ENCODE measurements at regions not wholly inside any gene's neighbourhood (a gene's known extent, or its start where the extent isn't known, plus 50 kb on each side); places are given as distances from the start of the nearest gene placed in this dataset.
A peak's percentile ranks its signal among the peaks of the same experiment; 100 is the strongest.
"Not testable (repeated sequence)": the region's sequence is repeated elsewhere in the genome, so short reads cannot be mapped to it uniquely, and the experiment has no call there.

DNA sequence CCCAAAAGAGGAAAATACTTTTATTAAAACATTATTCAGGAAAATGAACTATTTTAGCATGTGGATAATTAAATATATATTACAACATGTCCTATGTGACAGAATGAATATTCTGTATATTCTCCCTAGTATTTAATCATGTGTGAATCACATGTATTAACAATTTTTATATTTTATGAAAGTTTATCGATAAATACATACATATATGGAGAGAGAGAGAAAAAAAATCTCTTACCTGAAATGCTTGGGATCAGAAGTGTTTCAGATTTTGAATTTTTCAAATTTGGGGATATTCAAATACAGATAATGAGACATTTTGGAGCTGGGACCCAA is 228.6 kb upstream of the RBBP8 start:
- DNase-seq: no peak

DNA sequence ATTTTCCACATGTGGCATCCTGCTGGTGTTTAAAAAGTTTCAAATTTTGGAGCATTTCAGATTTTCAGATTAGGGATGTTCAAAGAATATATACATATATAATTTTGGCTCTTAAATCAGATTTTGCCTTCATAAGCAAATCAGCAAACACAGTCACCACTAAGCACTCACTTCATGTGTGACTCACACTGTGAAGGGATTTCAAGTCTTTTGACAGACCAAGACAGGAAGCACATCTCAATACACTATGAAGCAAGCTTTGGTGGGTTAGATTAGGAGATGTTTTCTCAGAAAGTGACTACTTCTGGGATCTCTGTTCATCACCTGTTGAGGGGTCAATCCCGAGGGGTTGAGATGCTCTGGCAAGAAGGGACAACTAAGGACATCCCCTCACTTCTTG is 227.8 kb upstream of the RBBP8 start:
- peak; percentile 81 for DNase-seq

- DNase-seq: not testable (repeated sequence)
Observed at GRCh38 chr18:22706025-22706424, 227.1 kb upstream of the RBBP8 start.

DNA sequence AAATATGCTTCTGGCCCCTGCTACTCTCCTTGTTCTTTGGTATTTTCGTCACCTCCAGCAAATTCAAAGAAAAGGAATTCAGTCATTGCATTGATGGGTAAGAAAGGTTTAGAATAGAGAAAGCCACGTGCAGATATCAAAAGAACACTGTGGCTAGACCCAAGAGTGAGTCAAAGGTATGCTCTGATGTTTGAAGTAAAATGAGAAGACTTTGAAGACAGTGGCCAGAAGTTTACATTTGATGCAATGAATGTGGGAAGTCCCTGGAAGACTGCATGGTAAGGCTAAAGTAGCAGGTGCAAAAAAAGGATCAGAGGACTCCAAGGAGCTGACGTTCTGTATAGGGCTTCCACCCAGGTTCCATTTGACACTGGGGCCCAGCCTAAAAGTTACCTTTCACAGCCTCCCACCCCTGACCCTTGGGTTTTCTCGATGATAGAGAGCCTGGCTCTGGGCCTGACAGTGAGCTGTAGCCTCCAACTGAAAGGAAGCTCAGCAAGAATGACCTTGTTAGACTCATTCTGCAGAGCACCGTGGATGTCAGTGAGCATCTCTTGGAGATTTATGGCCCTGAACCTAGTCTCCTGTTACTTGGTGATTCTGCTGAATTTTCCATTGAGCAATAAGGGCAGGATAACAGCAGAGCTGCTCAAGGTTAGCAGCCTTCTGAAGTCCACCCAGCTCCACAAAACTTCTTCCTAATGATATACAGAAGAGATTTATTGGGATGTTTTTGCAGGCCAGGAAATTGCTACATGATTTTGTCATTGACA is 223.7 kb upstream of the RBBP8 start:
- peak; percentile 57 for DNase-seq

- peak; percentile 18 for DNase-seq
Observed at GRCh38 chr18:22710673-22711191, 222.4 kb upstream of the RBBP8 start.

GRCh38 chr18:22711192-22711685 is 221.9 kb upstream of the RBBP8 start:
- DNase-seq: peak; percentile 65

DNA sequence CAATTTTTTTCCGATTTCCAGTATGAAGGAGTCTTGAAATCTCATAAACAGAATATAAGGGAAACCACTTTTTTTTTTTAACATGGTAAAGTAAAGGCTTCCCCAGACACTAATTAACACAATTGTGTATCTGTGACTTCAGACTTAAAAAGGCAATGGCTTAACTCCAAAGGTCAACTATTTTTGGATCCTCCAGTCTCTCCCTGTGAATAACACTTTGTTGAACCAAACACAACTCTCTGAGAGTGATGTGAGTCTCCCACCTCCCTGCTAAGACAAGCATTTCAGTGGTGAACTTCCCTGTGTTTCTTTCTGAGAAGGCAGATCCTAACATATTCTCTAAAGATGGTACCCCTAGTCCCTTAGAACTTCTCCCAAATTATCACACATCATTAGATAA is 219.6 kb upstream of the RBBP8 start:
- no peak for DNase-seq

DNA sequence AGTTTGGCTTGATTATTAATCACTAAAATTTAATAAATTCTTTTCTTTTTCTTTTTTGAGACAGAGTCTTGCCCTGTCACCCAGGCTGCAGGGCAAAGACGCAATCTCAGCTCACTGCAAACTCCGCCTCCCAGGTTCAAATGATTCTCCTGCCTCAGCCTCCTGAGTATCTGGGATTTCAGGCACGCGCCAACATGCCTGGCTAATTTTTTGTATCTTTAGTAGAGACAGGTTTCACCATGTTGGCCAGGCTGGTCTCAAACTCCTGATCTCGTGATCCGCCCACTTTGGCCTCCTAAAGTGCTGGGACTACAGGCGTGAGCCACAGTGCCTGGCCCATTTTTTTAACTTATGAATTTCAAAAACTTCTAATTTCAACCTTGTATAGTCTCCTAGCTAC is 215.6 kb upstream of the RBBP8 start:
- not testable (repeated sequence) for DNase-seq

GRCh38 chr18:22723221-22723620 is 209.9 kb upstream of the RBBP8 start:
- no peak for DNase-seq

- no peak for DNase-seq
Observed at GRCh38 chr18:22723773-22724172, 209.4 kb upstream of the RBBP8 start.

- no peak for DNase-seq
Observed at GRCh38 chr18:22726469-22726868, 206.7 kb upstream of the RBBP8 start.

GRCh38 chr18:22728016-22728415 is 205.1 kb upstream of the RBBP8 start:
- DNase-seq: no peak

DNA sequence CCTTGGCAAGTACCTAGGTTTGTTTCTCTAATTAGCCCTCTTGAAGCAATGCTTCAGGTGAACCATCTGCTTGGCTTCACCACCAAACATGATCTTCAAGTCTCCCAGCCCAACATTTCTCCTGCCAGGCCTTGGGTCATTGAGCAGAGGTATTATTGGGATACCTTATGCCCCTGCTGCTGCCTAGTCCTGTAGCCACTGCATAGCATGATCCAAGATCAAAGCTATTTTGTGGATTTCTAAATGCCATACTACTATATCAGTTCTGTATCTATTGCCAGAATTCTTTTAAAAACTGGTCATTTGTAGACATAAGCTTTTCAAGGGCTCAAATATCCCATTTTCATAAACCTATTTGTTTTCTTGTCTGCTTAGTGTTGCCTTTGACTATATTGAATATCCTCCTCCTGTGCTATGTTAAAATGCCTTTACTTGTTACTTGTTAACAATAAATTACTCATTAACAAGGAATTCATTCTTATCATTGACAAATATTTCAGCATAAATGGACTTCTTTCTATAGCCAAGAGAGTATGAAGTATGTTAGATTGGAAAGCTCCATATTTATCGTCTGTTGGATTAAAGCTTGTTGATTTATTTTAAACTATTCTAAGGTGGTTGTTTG is 204.5 kb upstream of the RBBP8 start:
- no peak for DNase-seq

- no peak for DNase-seq
Observed at GRCh38 chr18:22731398-22731797, 201.7 kb upstream of the RBBP8 start.

- no peak for DNase-seq
Observed at GRCh38 chr18:22734105-22734661, 198.9 kb upstream of the RBBP8 start.

- DNase-seq: peak; percentile 78
Observed at GRCh38 chr18:22734791-22735627, 198.1 kb upstream of the RBBP8 start.

GRCh38 chr18:22737054-22737453 is 196.1 kb upstream of the RBBP8 start:
- DNase-seq: no peak

- no peak for DNase-seq
Observed at GRCh38 chr18:22739061-22739642, 194.0 kb upstream of the RBBP8 start.

- no peak for DNase-seq
Observed at GRCh38 chr18:22739789-22740188, 193.3 kb upstream of the RBBP8 start.

DNA sequence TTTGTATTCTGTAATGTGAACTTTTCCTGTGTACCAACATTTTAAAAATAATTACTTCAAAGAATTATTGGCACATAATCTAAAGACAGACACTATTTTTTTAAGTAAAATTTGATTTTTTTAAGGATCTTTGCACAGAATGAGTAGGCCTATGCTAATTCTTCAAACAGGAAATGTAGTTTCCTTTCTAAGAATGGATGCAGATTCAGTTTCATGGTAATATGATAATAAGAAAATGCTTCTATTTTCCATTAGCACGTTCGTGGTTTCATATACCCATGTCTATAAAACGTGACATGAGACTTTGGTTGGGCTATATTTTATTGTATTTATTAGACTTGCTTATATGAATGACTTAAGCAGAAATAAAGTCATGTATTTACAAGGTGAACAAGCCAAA is 191.8 kb upstream of the RBBP8 start:
- no peak for DNase-seq

DNA sequence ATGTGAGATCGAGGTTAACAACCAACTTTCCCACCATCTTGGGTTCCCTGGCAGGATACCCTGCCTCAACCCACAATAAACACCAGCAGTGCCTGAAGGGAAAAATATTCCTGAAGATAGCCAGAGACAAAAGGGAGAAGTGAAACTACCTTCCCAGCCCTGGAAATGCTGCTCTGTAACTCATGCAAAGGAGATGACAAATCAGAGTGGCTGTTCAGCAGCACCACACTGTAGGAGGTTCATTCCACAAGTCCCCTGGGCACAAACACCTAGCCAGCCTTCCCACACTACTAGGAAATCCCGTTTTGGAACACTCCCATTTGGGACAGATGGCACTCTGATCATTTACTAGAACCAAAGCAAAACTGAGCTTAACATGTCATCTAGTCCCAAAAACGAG is 190.7 kb upstream of the RBBP8 start:
- no peak for DNase-seq

- DNase-seq: no peak
Observed at GRCh38 chr18:22745966-22746365, 187.2 kb upstream of the RBBP8 start.

- DNase-seq: no peak
Observed at GRCh38 chr18:22752014-22752413, 181.1 kb upstream of the RBBP8 start.

Measured in fibroblast of skin of right biceps (primary cell).